Right hindlimb (tissue), 1 donor: ENCODE measurements at regions not wholly inside any gene's neighbourhood (a gene's known extent, or its start where the extent isn't known, plus 50 kb on each side); places are given as distances from the start of the nearest gene placed in this dataset.
"Not testable (repeated sequence)": the region's sequence is repeated elsewhere in the genome, so short reads cannot be mapped to it uniquely, and the experiment has no call there.

Experiments
- DNase-seq: peaks from one replicate; pipeline ENCODE4 v3.0.0-alpha.2; 2018

- DNase-seq, result not testable (repeated sequence)
Measured at GRCh38 chr1:228796945-228797344, 61.7 kb downstream of the RHOU start.

GRCh38 chr1:228798035-228798434 lies 62.8 kb downstream of the RHOU start:
- no peak for DNase-seq

- DNase-seq, result no peak
Measured at GRCh38 chr1:228798548-228798947, 63.3 kb downstream of the RHOU start.

GRCh38 chr1:228799924-228800323 lies 64.6 kb downstream of the RHOU start:
- no peak for DNase-seq

- DNase-seq, result no peak
Measured at GRCh38 chr1:228801068-228801467, 65.8 kb downstream of the RHOU start.

- DNase-seq, result no peak
Measured at GRCh38 chr1:228802386-228803220, 67.3 kb downstream of the RHOU start.

- no peak for DNase-seq
Measured at GRCh38 chr1:228803421-228803820, 68.1 kb downstream of the RHOU start.

GRCh38 chr1:228804173-228804572 lies 68.9 kb downstream of the RHOU start:
- DNase-seq, result no peak

- DNase-seq, result peak; percentile 59
Measured at GRCh38 chr1:228804640-228805413, 69.5 kb downstream of the RHOU start.

- no peak for DNase-seq
Measured at GRCh38 chr1:228807904-228808605, 72.8 kb downstream of the RHOU start.

GRCh38 chr1:228809621-228810394 lies 74.5 kb downstream of the RHOU start:
- no peak for DNase-seq

GRCh38 chr1:228810395-228810758 lies 75.1 kb downstream of the RHOU start:
- DNase-seq, result no peak

- DNase-seq, result no peak
Measured at GRCh38 chr1:228810878-228811711, 75.8 kb downstream of the RHOU start.

GRCh38 chr1:228811712-228812305 lies 76.5 kb downstream of the RHOU start:
- no peak for DNase-seq

GRCh38 chr1:228812961-228813360 lies 77.7 kb downstream of the RHOU start:
- DNase-seq, result no peak

- DNase-seq, result no peak
Measured at GRCh38 chr1:228814176-228814575, 78.9 kb downstream of the RHOU start.

GRCh38 chr1:228818296-228818695 lies 83.0 kb downstream of the RHOU start:
- no peak for DNase-seq

- no peak for DNase-seq
Measured at GRCh38 chr1:228818928-228819630, 83.8 kb downstream of the RHOU start.

- DNase-seq, result no peak
Measured at GRCh38 chr1:228821252-228821651, 86.0 kb downstream of the RHOU start.

- DNase-seq, result no peak
Measured at GRCh38 chr1:228823200-228823599, 87.9 kb downstream of the RHOU start.

GRCh38 chr1:228824366-228824765 lies 89.1 kb downstream of the RHOU start:
- DNase-seq, result no peak
